GM06990 (cell line): ENCODE measurements at regions not wholly inside any gene's neighbourhood (a gene's known extent, or its start where the extent isn't known, plus 50 kb on each side); places are given as distances from the start of the nearest gene placed in this dataset.
A peak's percentile ranks its signal among the peaks of the same experiment; 100 is the strongest.
"Not testable (repeated sequence)": the region's sequence is repeated elsewhere in the genome, so short reads cannot be mapped to it uniquely, and the experiment has no call there.

ENCODE experiments used
- DNase-seq: peaks from one replicate; pipeline ENCODE4 v3.0.0-alpha.2; 2011; ENCODE audit not compliant: insufficient read length; ENCODE audit errors: extremely low read depth
- H3K27me3 ChIP-seq: replicated peaks from 2 replicates; pipeline ENCODE4 v1.6.0; 2011; ENCODE audit warnings: low read length; ENCODE audit not compliant: control insufficient read depth, insufficient read depth
- H3K36me3 ChIP-seq: 2 replicates; pipeline ENCODE4 v1.5.1; 2011; ENCODE audit warnings: low read length; ENCODE audit not compliant: control insufficient read depth, insufficient read depth
- H3K4me3 ChIP-seq: replicated peaks from 2 replicates; pipeline ENCODE4 v1.5.1; 2011; ENCODE audit warnings: low read depth, mild to moderate bottlenecking, control low read depth, low read length
- TF ChIP-seq, protein P1 (sequence below): IDR thresholded peaks from 2 replicates; pipeline ENCODE4 v1.5.1; 2011; ENCODE audit warnings: low read length, control low read depth, mild to moderate bottlenecking, inconsistent platforms; ENCODE audit not compliant: insufficient read depth, poor library complexity, severe bottlenecking

DNA sequence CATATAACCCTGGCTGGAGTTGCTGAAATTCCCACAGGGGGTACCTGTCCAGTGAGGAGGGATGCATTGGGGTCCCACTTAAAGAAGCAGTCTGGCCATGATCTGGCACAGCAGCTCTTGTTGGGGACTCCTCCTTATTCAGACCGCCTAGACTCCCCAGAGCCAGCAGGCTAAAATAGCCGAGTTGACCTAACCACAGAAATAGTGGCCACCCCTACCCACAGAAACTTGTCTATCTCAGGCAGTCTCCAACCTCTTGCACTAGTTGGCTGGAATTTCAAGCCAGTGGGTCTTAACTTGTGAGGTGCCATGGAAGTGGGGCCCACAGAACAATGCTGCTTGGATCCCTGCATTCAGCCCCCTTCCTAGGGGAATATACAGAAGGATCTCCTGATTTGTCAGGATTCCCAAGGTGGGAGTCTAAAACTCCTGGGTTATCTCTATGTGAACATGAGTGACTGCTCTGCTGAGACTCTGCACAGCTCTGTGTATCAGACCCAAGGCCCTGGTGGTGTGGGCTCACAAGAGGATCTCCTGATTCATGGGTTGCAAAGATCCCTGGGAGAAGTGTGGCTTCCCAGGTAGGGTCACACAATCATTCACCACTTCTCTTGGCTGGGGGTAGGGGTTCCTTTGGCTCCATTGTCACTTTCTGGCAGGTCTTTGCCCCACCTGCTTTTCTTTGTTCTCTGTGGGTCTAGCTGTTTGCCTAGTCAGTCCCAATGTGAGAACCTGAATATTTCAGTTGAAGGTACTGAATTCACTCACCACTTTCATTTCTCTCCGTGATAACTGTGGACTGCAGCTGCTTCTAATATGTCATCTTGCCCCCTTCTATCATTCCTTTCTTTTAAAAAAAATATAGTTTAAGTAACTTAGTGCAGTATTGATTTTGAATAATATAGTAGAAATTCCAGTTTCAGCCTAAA, 65.5 kb upstream of the CLVS2 start:
- peak; percentile 6 for DNase-seq
- Histone ChIP-seq H3K36me3 (no peaks in the 10 kb centered on the region), H3K27me3 (no peaks in the 10 kb centered on the region), H3K4me3 (no peak overlapping the region)
- TF ChIP-seq, protein P1, sequence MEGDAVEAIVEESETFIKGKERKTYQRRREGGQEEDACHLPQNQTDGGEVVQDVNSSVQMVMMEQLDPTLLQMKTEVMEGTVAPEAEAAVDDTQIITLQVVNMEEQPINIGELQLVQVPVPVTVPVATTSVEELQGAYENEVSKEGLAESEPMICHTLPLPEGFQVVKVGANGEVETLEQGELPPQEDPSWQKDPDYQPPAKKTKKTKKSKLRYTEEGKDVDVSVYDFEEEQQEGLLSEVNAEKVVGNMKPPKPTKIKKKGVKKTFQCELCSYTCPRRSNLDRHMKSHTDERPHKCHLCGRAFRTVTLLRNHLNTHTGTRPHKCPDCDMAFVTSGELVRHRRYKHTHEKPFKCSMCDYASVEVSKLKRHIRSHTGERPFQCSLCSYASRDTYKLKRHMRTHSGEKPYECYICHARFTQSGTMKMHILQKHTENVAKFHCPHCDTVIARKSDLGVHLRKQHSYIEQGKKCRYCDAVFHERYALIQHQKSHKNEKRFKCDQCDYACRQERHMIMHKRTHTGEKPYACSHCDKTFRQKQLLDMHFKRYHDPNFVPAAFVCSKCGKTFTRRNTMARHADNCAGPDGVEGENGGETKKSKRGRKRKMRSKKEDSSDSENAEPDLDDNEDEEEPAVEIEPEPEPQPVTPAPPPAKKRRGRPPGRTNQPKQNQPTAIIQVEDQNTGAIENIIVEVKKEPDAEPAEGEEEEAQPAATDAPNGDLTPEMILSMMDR, result no peak

DNA sequence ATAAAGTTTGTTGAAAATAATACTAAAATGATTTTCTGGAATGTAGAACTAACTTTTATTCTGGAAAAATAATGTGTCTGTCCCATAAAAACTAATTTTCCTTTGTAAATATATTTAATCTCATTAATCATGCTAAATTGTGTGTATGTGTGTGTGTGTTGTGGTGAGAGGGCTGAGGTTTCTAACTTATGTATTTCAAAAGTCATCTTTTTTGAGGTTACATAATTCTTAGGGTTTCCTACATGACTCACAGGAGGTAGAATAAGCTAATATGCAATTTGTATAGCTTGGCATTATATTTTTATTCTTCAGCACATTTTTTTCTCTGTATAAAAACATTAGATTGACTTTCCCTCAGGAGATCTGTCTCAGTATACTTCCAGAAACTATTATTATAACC, 64.1 kb upstream of the CLVS2 start:
- no peaks in the 10 kb centered on the region for H3K27me3 ChIP-seq
- no peak overlapping the region for H3K4me3 ChIP-seq
- no peaks in the 10 kb centered on the region for H3K36me3 ChIP-seq
- TF ChIP-seq, protein P1, result no peak
- DNase-seq, result no peak

DNA sequence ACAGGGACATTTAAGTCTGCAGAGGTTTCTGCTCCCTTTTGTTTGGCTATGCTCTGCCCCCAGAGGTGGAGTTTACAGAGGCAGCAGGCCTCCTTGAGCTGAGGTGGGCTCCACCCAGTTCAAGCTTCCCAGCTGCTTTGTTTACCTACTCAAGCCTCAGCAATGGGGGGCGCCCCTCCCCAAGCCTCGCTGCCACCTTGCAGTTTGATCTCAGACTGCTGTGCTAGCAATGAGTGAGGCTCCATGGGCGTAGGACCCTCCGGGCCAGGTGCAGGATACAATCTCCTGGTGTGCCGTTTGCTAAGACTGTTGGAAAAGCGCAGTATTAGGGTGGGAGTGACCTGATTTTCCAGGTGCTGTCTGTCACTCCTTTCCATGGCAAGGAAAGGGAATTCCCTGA, 51.1 kb upstream of the CLVS2 start:
- not testable (repeated sequence) for H3K4me3 ChIP-seq, H3K27me3 ChIP-seq, DNase-seq, H3K36me3 ChIP-seq
